ENCODE measurements at regions not wholly inside any gene's neighbourhood (a gene's known extent, or its start where the extent isn't known, plus 50 kb on each side); places are given as distances from the start of the nearest gene placed in this dataset.

DNA sequence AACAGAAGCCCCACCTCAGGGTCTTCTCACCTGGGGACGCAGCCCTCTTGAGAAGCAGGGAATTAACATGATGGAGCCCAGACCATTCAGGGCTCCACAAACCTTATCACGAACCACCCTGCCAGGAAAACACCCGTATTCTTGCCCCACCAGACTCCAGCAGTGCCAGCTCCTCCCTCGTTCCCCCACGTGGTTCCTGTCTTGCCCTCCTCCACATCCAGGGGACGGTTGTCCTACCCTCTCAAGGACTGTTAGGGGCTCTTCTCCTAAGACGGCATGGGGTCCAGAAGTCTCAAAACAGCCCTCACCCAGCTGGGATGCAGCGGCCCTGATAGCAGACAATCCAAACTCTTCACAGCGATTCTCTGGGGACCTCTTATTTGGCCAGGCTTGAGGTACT is 372.2 kb upstream of the HS6ST1 start:
- DNase-seq (ENCODE audit: low spot score): no peak

- no peak for DNase-seq (ENCODE audit: low spot score)
Observed at GRCh38 chr2:128691526-128691925, 372.9 kb upstream of the HS6ST1 start.

DNA sequence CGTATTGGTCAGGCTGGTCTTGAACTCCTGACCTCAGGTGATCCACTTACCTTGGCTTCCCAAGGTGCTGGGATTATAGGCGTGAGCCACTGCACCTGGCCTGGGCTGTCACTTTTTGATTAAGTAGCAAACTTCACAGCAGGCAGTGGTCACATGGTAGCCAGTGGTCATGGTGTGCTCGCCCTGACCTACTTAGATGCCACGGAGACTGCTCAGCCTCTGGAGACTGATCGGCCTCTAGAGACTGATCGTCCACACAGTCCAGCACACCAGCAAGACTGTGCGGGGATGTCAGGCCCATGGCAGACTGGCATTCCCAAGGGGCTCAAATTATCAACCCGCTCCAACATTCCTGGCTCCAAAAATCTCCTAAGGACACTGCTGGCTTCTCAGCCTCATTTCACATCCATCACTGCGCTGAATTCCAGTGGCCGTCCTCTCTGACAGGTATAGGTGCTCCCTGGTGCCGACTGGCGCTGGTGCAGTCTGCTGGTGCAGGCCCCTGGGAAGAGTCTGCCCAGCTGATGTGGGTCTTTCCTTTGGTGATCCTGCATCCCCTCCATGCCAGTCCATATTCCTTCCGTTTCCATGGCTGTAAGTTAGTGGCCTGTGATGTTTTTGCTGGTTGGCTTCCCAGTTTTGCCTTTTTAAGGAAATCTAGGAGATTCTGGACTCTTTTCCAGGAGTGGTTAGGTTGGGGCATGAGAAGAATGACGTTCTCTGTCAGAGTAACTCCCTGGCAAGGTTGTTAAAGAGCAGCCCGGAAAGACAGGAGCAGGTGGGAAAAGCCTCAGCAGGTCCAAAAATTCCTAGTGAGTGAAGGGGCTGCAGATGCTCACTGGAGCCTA is 374.5 kb upstream of the HS6ST1 start:
- no peak for DNase-seq (ENCODE audit: low spot score)

DNA sequence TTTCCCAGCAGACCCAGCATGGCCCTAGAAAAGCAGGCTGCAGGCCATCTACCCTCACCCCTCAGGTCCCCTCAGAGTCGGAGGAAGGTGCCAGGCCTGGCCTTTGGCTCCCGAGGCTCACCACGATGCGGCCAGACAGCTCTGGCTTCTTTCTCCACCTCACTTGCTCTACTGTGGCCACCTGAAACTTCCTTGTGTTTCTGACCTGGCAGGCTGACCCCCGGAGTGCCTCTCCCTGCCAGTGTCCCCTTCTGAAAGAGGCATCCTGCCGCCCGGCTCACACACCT is 375.0 kb upstream of the HS6ST1 start:
- DNase-seq (ENCODE audit: low spot score): no peak

- no peak for DNase-seq (ENCODE audit: low spot score)
Observed at GRCh38 chr2:128695646-128696220, 377.1 kb upstream of the HS6ST1 start.

GRCh38 chr2:128696421-128696820 is 377.8 kb upstream of the HS6ST1 start:
- DNase-seq (ENCODE audit: low spot score): no peak

- DNase-seq (ENCODE audit: low spot score): no peak
Observed at GRCh38 chr2:128701418-128701817, 382.8 kb upstream of the HS6ST1 start.

DNA sequence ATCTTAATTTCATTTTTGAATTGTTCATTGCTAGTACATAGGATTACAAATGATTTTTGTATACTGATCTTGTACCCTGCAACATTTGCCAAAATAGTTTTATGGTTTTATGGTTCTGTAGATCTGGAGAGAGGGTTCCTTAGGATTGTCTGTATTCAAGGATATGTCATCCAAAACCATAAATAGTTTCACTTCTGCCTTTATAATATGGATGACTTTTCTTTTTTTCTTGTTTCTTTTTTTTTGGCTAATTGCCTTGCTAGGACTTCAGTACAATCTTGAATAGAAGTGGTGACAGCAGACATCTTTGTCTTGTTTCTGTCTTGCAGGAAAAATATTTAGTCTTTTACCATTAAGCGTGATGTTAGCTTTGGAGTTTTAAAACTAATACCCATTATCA is 383.9 kb upstream of the HS6ST1 start:
- no peak for DNase-seq (ENCODE audit: low spot score)

- no peak for DNase-seq (ENCODE audit: low spot score)
Observed at GRCh38 chr2:128708106-128708816, 389.6 kb upstream of the HS6ST1 start.

DNA sequence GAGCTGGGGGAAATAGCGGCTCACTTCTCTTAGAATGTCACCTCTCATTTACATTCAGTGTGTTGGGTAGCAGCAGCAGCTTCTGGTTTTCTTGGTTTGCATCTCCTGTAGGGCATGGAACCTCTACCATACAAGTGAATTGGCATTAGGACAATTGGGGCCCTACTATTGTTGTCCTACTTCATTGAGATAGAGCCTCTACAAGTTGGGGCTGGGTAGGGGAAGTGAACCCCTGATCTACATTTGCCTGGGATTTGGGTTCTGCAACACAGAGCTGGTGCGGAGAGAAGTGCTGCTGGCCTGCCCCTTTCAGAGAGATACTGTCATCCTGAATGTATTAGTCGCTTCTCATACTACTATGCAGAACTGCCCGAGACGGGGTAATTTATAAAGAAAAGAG is 391.6 kb upstream of the HS6ST1 start:
- no peak for DNase-seq (ENCODE audit: low spot score)

- DNase-seq (ENCODE audit: low spot score): no peak
Observed at GRCh38 chr2:128710729-128711128, 392.1 kb upstream of the HS6ST1 start.

DNA sequence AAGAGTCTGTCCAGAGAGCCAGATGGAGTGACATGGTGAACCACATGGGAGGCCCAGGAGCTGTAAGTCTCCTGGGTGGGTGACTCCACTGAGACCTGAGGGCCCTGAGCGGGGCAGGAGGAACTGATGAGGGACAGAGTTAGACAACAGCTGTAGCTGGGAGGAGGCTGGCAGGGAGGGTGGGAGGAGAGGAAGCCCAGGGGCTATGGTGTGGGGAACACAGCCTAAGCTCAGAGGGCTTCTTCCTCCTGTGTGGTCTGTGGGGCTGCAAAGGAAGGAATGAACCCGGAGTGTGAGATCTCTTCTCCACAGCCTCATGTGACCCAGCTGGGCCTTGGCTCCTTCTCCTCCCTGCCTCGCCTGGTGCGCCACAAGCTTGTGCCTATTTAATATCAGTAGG is 395.6 kb upstream of the HS6ST1 start:
- DNase-seq (ENCODE audit: low spot score): no peak

GRCh38 chr2:128714851-128715312 is 396.2 kb upstream of the HS6ST1 start:
- no peak for DNase-seq (ENCODE audit: low spot score)

- no peak for DNase-seq (ENCODE audit: low spot score)
Observed at GRCh38 chr2:128715360-128715759, 396.7 kb upstream of the HS6ST1 start.

DNA sequence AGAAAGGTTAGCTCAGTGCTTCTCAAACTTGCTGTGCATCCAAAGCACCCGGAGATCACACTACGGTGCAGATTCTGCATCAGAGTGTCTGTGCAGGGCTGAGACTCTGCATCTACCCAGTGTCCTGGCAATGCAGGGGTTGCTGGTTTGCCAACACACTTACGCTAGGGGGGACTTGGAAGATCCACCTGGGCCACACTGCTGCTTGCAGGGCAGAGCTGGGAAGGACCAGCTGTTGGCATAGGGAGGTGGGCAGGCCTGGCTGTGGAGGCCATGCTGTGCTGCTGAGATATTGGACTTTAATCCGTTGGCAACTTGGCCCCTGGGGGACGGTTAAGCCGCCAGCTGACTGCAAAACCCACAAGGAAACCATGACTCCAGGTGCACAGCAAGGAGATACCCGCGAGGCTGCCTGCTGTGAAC is 397.6 kb upstream of the HS6ST1 start:
- no peak for DNase-seq (ENCODE audit: low spot score)

- no peak for DNase-seq (ENCODE audit: low spot score)
Observed at GRCh38 chr2:128717758-128718710, 399.4 kb upstream of the HS6ST1 start.

GRCh38 chr2:128720080-128721022 is 401.7 kb upstream of the HS6ST1 start:
- DNase-seq (ENCODE audit: low spot score): no peak

- DNase-seq (ENCODE audit: low spot score): no peak
Observed at GRCh38 chr2:128721096-128721495, 402.4 kb upstream of the HS6ST1 start.

DNA sequence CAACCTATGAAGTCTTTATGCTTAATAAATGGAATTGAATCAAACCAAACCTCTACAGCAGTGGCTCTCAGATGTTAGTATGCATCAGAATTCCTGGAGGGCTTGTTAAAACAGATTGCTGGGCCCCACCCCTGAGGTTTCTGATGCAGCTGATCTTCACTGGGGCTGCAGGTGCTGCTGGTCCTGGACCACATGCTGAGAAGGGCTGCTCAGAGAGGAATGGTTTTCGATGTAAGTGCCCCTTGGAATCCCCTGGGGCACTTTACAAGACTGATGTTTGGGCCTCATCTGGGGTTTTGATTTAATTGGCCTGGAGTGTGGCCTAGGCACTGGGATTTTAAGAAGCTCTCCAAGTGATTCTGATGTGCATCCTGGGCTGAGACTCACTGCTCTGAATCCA is 403.8 kb upstream of the HS6ST1 start:
- no peak for DNase-seq (ENCODE audit: low spot score)

DNA sequence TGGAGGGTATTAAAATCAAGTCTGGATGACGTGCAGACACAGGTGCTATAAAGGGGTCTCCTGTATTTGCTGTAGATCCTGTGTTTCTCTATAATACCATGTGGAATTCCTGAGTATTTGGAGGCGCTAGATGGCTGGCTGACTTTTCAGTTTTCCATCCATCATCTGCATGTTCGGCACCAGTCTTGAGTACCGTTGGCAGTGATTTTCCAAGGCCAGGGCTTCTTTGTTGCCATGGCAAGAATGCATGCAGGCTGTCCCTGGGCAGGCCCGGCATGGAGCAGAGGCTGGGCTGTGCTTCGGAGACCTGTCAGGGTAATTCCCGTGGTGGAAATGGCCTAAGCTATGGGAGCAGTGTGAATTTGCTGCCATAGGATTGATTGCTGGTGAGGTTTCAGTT is 405.9 kb upstream of the HS6ST1 start:
- DNase-seq (ENCODE audit: low spot score): no peak

DNA sequence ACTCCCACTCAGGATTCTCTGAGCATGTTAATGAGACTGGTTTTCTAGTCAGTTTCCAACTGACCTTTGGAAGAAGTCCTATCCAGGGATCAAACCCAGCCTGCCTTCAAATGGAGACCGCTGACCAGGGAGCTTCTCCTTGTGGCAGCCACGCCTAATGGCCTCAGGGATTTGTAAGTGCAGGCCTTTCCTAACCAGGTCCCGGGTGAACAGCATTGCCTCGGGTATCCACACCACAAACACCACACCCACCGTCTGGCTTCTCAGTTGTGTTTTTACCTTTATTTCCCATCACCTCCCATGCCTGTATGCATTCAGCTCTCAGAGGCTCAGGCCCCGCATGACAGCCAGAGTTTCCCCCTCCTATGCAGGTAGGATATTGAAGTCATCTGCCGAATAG is 406.3 kb upstream of the HS6ST1 start:
- no peak for DNase-seq (ENCODE audit: low spot score)
